CD4-positive, alpha-beta T cell treated with Interleukin-15 for 1 hour (primary cell): ENCODE measurements at regions not wholly inside any gene's neighbourhood (a gene's known extent, or its start where the extent isn't known, plus 50 kb on each side); places are given as distances from the start of the nearest gene placed in this dataset.
"Not testable (repeated sequence)": the region's sequence is repeated elsewhere in the genome, so short reads cannot be mapped to it uniquely, and the experiment has no call there.

ENCODE experiments used
- DNase-seq: peaks from one replicate; pipeline ENCODE4 v3.0.0-alpha.2; 2020

DNA sequence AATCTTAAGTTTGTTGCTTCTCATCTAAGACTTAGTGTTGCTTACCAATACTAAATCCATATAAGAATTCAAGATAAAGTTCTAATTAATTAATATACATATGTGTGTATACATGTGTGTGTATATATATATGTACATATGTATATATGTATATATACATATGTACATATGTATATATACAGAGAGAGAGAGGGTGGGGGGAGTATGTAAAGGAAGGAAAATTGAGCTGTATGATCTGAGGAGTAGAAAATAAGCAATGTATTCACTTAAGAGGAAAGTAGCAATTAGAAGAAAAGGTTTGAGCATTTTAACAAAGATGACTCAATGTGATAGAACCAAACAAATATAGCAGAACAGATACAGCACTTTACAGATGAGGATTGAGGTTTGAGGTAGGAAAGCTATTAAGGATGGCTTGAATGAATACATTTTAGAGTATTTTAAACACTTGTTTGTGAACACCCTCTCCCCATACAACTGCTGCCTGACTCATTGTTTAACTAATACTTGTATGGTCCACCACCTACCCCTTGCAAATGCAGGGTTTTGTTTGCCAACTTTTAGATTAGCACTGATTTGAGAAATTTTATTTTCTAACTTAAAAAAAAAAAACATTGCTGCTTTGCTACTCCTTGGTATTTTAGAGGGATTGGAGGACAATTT is 681.1 kb upstream of the CADM2 start:
- no peak for DNase-seq

- DNase-seq = no peak
These were observed 666.7 kb upstream of the CADM2 start for GRCh38 chr3:84292128-84292527.

DNA sequence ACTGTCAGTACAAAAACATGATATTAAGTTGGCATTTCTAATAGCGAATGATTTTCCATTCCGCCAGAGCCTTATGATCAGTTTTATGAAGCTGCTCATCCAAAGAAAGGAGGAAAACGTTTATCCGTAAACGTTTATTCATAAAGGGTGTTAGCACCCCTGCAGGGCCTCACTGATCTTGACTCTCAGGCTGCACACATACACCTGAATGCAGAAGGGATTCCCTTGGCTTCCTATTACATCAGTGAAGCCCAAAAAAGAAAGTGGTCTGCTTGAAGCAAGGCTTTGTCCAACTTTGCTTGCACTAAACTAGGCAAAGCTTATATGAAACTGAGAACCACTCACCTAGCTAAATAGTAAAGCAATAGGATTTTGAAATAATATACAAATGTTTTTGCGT is 659.5 kb upstream of the CADM2 start:
- DNase-seq = no peak

DNA sequence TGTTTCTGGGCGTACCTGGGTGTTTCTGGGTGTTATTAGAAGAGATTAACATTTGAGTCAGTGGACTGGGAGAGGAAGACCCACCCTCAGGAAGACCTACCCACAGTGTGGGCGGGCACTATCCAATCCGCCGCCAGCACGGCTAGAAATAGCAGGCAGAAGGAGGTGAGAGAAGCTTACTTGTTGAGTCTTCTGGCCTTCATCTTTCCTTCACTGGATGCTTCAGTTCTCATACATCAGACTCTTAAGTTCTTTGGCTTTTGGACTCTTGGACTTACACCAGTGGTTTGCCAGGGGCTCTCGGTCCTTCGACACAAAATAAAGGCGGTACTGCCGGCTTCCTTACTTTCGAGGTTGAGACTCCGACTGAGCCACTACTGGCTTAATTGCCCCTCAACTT is 654.6 kb upstream of the CADM2 start:
- DNase-seq = no peak

DNA sequence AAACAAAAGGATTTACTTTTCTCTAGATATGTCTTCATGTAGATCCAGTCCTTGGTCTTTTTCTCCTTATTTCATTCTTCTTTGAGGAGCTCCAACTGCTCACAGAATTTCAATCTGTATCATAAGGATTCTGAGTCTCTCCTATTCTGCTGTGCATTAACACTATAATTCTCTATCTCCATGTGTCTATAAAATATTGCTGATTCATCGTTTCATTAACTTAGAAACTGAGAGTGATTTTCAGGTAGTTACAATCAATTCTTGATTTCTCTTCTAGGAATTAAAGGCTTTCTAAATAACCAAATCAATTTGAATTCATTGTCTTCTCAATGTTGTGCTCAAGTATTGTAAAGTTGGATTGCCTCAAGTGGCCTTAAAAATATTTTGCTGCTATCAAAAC is 651.5 kb upstream of the CADM2 start:
- DNase-seq = no peak

DNA sequence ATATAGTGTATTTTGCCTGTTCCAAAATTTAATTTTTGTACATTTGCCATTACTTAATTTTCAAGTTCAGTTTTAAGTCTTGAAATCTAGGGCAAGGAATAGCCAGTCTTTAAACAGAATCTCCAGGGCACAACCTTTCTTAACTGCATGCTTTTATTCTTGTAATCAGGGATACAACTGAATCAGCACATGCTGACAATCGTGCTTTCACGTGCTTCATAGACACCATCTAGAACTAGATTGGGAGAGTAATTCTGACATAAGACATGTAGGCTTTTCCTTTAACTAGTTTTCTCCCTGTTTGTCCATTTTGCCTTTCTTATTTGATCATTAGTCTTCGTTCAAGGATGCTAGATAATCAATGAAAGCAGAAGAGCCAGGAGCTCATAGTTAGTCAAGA is 650.4 kb upstream of the CADM2 start:
- no peak for DNase-seq

DNA sequence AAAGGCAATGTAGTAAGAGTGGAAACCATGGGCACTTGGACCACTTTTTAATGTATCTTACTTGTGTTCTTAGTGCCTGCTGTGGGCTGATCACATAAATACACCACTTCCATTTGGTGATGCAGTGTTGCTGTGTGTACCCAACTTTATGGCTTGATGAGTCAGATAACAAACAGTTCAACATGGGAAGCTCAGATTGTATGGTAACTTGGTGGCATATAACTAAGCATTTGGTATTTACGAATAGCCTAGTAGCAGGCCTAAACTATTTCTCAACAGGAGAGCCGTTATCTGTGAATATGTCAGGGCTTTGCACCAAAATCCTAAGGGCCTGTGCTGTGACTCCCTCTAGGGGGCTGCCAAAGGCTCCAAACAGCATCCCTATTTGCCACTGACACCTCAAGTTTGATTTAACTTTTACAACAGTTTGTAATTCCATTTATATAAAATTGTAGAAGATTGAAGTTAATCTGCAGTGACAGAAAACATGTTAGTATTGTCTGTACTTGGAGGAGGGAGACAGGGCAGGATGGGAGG is 640.4 kb upstream of the CADM2 start:
- no peak for DNase-seq

DNA sequence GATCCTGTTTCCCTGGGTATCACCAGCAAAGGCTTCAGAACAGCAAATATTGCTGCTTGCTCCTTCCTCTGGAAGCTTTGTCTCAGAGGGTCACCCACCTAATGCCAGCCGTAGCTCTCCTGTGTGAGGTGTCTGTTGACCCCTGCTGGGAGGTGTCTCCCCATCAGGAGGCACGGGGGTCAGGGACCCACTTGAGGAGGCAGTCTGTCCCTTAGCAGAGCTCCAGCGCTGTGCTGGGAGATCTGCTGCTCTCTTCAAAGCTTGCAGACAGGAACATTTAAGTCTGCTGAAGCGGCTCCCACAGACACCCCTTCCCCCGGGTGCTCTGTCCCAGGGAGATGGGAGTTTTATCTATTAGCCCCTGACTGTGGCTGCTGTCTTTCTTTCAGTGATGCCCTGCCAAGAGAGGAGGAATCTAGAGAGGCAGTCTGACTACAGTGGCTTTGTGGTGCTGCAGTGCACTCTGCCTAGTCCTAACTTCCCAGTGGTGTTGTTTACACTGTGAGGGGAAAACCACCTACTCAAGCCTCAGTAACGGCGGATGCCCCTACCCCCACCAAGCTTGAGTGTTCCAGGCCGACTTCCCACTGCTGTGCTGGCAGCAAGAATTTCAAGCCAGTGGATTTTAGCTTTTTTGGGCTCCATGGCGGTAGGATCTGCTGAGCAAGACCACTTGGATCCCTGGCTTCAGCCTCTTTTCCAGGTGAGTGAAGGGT is 593.1 kb upstream of the CADM2 start:
- not testable (repeated sequence) for DNase-seq
